K562 (cell line): ENCODE measurements at regions not wholly inside any gene's neighbourhood (a gene's known extent, or its start where the extent isn't known, plus 50 kb on each side); places are given as distances from the start of the nearest gene placed in this dataset.

Experiments used
- ARID4B ChIP-seq: sonication (generic); formaldehyde crosslinking; IDR thresholded peaks from 2 replicates; pipeline ENCODE4 v1.8.0; 2022; ENCODE audit warnings: mild to moderate bottlenecking, missing genetic modification reagents
- ARNT ChIP-seq, 2 experiments: fragments of 450-650 bp; IDR thresholded peaks; 2 replicates each; pipeline ENCODE4 v1.6.1; 2016; ENCODE audit warnings: mild to moderate bottlenecking in 1 of 2
- CEBPZ ChIP-seq: fragments of 150-350 bp; IDR thresholded peaks from 2 replicates; pipeline ENCODE4 v1.6.1; 2014; ENCODE audit warnings: low read depth, mild to moderate bottlenecking, low read length, borderline replicate concordance
- CTCF ChIP-seq, 3 experiments: IDR thresholded peaks in 2 of 3; conservative IDR thresholded peaks in 1 of 3; 2 replicates each; pipeline ENCODE4 v1.5.1; 2011 to 2012; ENCODE audit warnings: low read length in 3 of 3, mild to moderate bottlenecking in 3 of 3, control low read depth in 2 of 3, improper control_type of control experiment in 1 of 3, inconsistent platforms in 1 of 3, low read depth in 1 of 3, mixed read lengths in 1 of 3, moderate library complexity in 1 of 3; ENCODE audit not compliant: insufficient read depth in 2 of 3
- EHMT2 ChIP-seq: fragments of 450-650 bp; IDR thresholded peaks from 2 replicates; pipeline ENCODE4 v1.6.1; 2018; ENCODE audit warnings: antibody characterized with exemption
- ELF4 ChIP-seq: fragments of 450-650 bp; formaldehyde crosslinking; IDR thresholded peaks from 2 replicates; pipeline ENCODE4 v1.4.0; 2022; ENCODE audit warnings: missing genetic modification characterization
- ELK1 ChIP-seq: sonication (generic); formaldehyde crosslinking; IDR thresholded peaks from 2 replicates; pipeline ENCODE4 v1.8.1; 2022; ENCODE audit warnings: missing genetic modification reagents
- EP300 ChIP-seq: IDR thresholded peaks from 2 replicates; pipeline ENCODE4 v1.6.1; 2012; ENCODE audit warnings: low read length, improper control_type of control experiment
- EZH2 ChIP-seq: IDR thresholded peaks from 2 replicates; pipeline ENCODE4 v1.6.1; 2012; ENCODE audit warnings: low read depth, mild to moderate bottlenecking, inconsistent platforms, low read length, borderline replicate concordance
- HBP1 ChIP-seq: fragments of 450-650 bp; formaldehyde crosslinking; IDR thresholded peaks from 2 replicates; pipeline ENCODE4 v1.4.0; 2022; ENCODE audit warnings: missing genetic modification characterization
- MLLT1 ChIP-seq, 2 experiments: fragments of 450-650 bp; IDR thresholded peaks; 2 replicates each; pipeline ENCODE4 v1.6.1; 2016
- NFXL1 ChIP-seq: fragments of 450-650 bp; formaldehyde crosslinking; IDR thresholded peaks from 2 replicates; pipeline ENCODE4 v1.4.0; 2021; ENCODE audit warnings: mild to moderate bottlenecking
- SRSF7 ChIP-seq: fragments of 200-400 bp; formaldehyde crosslinking; optimal IDR thresholded peaks from 2 replicates; pipeline ENCODE3; 2017; ENCODE audit warnings: mild to moderate bottlenecking, low read depth, low read length

- TF ChIP-seq MLLT1 (IDR thresholded peaks at IDR 0.05) (no peak), EP300 (no peak), HBP1 (CRISPR knock-in tag) (no peak), EZH2 (no peak), CTCF (IDR thresholded peaks at IDR 0.05 in 2 of 3, conservative IDR thresholded peaks at IDR 0.05 in 1 of 3; ENCODE audit: insufficient read depth in 2 of 3, low read depth in 1 of 3, low read length in 3 of 3) (no peak), ELF4 (CRISPR knock-in tag) (no peak), EHMT2 (no peak), SRSF7 (no peak), ARID4B (CRISPR knock-in tag) (no peak), CEBPZ (no peak), ARNT (IDR thresholded peaks at IDR 0.05) (no peak), NFXL1 (CRISPR knock-in tag) (no peak), ELK1 (CRISPR knock-in tag) (no peak)
Measured at GRCh38 chr9:71607461-71607881, 160.8 kb downstream of the CEMIP2 start.
